Activated T-helper 1 cell treated with anti-CD3 and anti-CD28 coated beads, Interleukin-12 subunit alpha, Interleukin-12 subunit beta, Interleukin-2, Interleukin-4 antibody, amounts not matched to agents 30 ng/mL and 10 ng/mL and 1 ng/mL, durations not matched to agents 14 hours and 24 hours and 36 hours (primary cell): ENCODE measurements at regions not wholly inside any gene's neighbourhood (a gene's known extent, or its start where the extent isn't known, plus 50 kb on each side); places are given as distances from the start of the nearest gene placed in this dataset.

Experiments used
- DNase-seq: peaks from one replicate; pipeline ENCODE4 v3.0.0; 2021; ENCODE audit warnings: low spot score
- H3K27ac Mint-ChIP-seq: one replicate; pipeline ENCODE4 v1.8.0; 2021; ENCODE audit warnings: mild to moderate bottlenecking, mixed read lengths
- H3K27me3 Mint-ChIP-seq: one replicate; pipeline ENCODE4 v1.8.0; 2022; ENCODE audit warnings: mild to moderate bottlenecking, moderate library complexity, mixed read lengths; ENCODE audit not compliant: insufficient read depth
- H3K36me3 Mint-ChIP-seq: one replicate; pipeline ENCODE4 v1.8.0; 2021; ENCODE audit warnings: low read depth, mixed read lengths
- H3K4me1 Mint-ChIP-seq: one replicate; pipeline ENCODE4 v1.8.0; 2021; ENCODE audit warnings: low read depth, mixed read lengths
- H3K4me3 Mint-ChIP-seq: one replicate; pipeline ENCODE4 v1.8.0; 2021; ENCODE audit warnings: mild to moderate bottlenecking, moderate library complexity, mixed read lengths
- H3K9me3 Mint-ChIP-seq: one replicate; pipeline ENCODE4 v1.8.0; 2021; ENCODE audit warnings: mixed read lengths
- intact Hi-C: fragments of 100-400 bp; cut with micrococcal nuclease; formaldehyde crosslinking; loops from one replicate; pipeline ENCODE4 v1.15.1; 2024

GRCh38 chr2:82636402-82637020 is 1822.6 kb downstream of the SUCLG1 start:
- intact Hi-C loops, result no loop called here
- H3K36me3 Mint-ChIP-seq, result no peaks in the 10 kb centered on the region
- no peak for DNase-seq
- H3K27me3 Mint-ChIP-seq, result no peaks in the 10 kb centered on the region
- H3K9me3 Mint-ChIP-seq, result peaks cover 25% of the 10 kb centered on the region
- no peak overlapping the region for H3K4me3 Mint-ChIP-seq
- H3K4me1 Mint-ChIP-seq, result no peaks in the 10 kb centered on the region
- H3K27ac Mint-ChIP-seq, result no peak overlapping the region

DNA sequence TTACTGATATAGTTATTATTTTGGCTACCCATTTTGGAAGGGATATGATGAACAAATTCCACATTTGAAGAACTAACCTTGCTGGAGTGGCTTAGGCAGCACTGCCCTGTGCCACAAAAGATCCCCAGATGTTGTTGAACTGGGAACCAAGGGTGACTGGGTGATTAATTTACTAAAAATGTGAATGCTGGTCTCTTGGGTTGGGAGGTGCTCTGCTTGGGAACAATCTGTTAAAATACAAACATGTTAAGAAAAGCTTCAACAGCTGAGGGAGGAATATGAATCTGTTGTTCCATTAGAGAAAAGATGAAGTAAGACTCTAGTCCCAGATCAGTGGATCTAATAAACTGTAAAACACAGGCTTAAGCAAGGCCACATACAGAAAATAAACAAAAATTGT is 1860.1 kb downstream of the SUCLG1 start:
- no peak for DNase-seq
- no peak overlapping the region for H3K27ac Mint-ChIP-seq
- no peak overlapping the region for H3K4me3 Mint-ChIP-seq
- intact Hi-C loops, result no loop called here
- peaks cover 4% of the 10 kb centered on the region for H3K9me3 Mint-ChIP-seq
- no peaks in the 10 kb centered on the region for H3K27me3 Mint-ChIP-seq
- H3K36me3 Mint-ChIP-seq, result no peaks in the 10 kb centered on the region
- no peaks in the 10 kb centered on the region for H3K4me1 Mint-ChIP-seq

DNA sequence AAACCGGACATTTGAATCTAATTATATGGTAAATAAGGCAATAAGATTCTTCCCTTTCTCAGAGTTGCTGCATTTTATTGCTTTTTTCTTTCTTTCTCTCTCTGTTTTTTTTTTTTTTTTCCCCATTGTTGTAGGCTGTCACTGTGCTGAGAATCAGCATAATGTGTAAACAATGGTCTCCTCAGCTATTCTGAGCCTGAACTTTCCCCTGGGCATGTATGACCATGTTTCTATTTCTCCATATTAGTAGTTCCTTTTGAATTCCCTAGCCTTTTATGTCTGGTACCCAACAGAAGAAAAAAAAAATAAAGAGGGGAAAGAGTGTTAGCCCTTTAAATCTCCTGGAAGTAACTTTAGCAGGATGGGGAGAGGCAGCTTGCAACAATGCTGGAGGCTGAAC is 1862.5 kb downstream of the SUCLG1 start:
- no peaks in the 10 kb centered on the region for H3K36me3 Mint-ChIP-seq
- H3K27me3 Mint-ChIP-seq, result no peaks in the 10 kb centered on the region
- intact Hi-C loops, result no loop called here
- H3K4me3 Mint-ChIP-seq, result no peak overlapping the region
- no peak overlapping the region for H3K27ac Mint-ChIP-seq
- no peaks in the 10 kb centered on the region for H3K4me1 Mint-ChIP-seq
- peaks cover 5% of the 10 kb centered on the region for H3K9me3 Mint-ChIP-seq
- no peak for DNase-seq

DNA sequence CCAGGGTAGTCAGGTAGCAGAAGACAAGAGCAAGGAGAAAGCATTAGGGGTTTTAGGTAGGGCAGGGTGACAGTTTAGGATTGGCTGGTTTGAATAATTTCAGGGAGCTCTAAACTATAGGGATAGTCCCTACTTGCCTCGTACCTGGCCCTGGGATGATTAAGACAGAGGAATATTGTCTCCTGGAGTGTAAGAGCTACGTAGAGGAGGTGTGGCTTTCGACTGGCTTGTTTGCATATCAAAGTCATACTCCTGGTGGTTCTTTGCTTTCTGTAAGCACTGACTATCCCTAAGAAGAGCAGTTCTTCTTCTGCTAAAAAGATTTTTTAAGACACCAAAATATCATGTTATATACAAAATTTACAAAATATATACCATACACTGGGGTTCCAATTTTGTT is 1867.4 kb downstream of the SUCLG1 start:
- Mint-ChIP-seq H3K4me1 (no peaks in the 10 kb centered on the region), H3K27me3 (no peaks in the 10 kb centered on the region), H3K4me3 (no peak overlapping the region), H3K36me3 (no peaks in the 10 kb centered on the region), H3K27ac (no peak overlapping the region), H3K9me3 (peaks cover 11% of the 10 kb centered on the region)
- no peak for DNase-seq
- intact Hi-C loops, result no loop called here

DNA sequence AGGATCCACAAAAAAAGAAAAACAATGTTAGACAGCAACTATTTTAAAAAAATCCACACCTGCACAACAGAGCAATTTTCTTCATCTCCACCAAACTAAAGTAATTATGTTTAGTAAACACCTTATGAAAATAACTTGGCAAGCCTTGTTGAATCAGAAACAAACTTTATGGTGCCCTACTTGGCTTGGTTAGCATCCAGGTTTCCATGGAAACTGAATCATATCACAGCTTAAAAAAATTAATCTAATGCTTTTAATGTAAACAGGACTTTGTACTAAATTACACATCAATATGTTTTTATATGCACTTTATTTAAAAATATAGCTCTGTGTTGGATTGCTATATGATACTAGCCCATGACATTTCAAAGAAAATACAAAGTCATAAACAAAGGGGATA is 1882.4 kb downstream of the SUCLG1 start:
- H3K27me3 Mint-ChIP-seq, result no peaks in the 10 kb centered on the region
- H3K4me3 Mint-ChIP-seq, result no peak overlapping the region
- DNase-seq, result no peak
- peaks cover 16% of the 10 kb centered on the region for H3K9me3 Mint-ChIP-seq
- H3K4me1 Mint-ChIP-seq, result no peaks in the 10 kb centered on the region
- no peak overlapping the region for H3K27ac Mint-ChIP-seq
- no peaks in the 10 kb centered on the region for H3K36me3 Mint-ChIP-seq
- intact Hi-C loops, result no loop called here

- intact Hi-C loops, result no loop called here
- Mint-ChIP-seq H3K27me3 (no peaks in the 10 kb centered on the region), H3K4me3 (no peak overlapping the region), H3K4me1 (no peaks in the 10 kb centered on the region), H3K9me3 (no peaks in the 10 kb centered on the region), H3K36me3 (no peaks in the 10 kb centered on the region), H3K27ac (no peak overlapping the region)
- DNase-seq, result no peak
Measured at GRCh38 chr2:82539280-82539621, 1919.8 kb downstream of the SUCLG1 start.

GRCh38 chr2:82538590-82539279 is 1920.3 kb downstream of the SUCLG1 start:
- H3K27ac Mint-ChIP-seq, result no peak overlapping the region
- no peak for DNase-seq
- no peaks in the 10 kb centered on the region for H3K4me1 Mint-ChIP-seq
- no peak overlapping the region for H3K4me3 Mint-ChIP-seq
- no peaks in the 10 kb centered on the region for H3K9me3 Mint-ChIP-seq
- intact Hi-C loops, result no loop called here
- H3K27me3 Mint-ChIP-seq, result no peaks in the 10 kb centered on the region
- no peaks in the 10 kb centered on the region for H3K36me3 Mint-ChIP-seq

DNA sequence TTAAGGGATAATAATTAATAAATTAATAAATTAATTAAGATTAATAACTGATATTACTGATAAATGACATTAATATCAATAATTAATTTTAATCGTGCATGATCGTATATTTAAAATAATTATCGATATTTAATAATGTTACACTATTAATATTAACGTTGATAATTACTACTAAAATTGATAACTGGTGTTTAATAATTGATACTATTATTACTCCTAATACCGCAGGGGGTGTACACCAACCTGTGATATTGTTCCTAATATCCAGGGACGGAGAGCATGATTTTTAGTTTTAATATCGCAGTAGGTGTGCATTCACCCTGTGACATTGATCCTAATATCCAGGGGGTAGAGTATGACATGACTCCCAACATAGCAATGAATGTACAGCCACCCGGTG is 1930.8 kb downstream of the SUCLG1 start:
- H3K9me3 Mint-ChIP-seq, result peaks cover 4% of the 10 kb centered on the region
- no peaks in the 10 kb centered on the region for H3K27me3 Mint-ChIP-seq
- H3K4me3 Mint-ChIP-seq, result no peak overlapping the region
- H3K4me1 Mint-ChIP-seq, result no peaks in the 10 kb centered on the region
- no peaks in the 10 kb centered on the region for H3K36me3 Mint-ChIP-seq
- H3K27ac Mint-ChIP-seq, result no peak overlapping the region
- intact Hi-C loops, result loop anchor here (5.0 kb wide), 1 partner anchor 814 kb away; no protein-coding TSS in a partner anchor
- DNase-seq, result no peak

- H3K4me3 Mint-ChIP-seq, result no peak overlapping the region
- H3K9me3 Mint-ChIP-seq, result peaks cover 4% of the 10 kb centered on the region
Measured at GRCh38 chr2:82527124-82527523, 1932.0 kb downstream of the SUCLG1 start.

DNA sequence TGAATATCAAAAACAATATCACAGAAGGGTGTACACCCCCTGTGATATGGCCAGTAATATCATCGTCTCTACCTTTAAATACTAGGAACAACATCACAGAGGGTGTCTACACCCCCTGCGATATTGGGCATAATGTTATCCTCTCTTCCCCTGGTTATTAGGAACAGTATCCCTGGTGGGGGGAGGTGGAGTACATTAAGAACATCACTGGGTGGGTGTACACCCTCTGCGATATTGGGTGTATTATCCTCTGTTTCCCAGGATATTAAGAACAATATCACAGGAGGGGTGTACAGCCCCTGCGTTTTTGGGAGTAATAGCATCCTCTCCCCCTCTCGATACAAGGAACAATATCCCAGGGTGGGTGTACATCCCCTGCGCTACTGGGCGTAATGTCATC is 1932.8 kb downstream of the SUCLG1 start:
- no peaks in the 10 kb centered on the region for H3K36me3 Mint-ChIP-seq
- intact Hi-C loops, result loop anchor here (5.0 kb wide), 1 partner anchor 816 kb away; no protein-coding TSS in a partner anchor
- H3K4me1 Mint-ChIP-seq, result no peaks in the 10 kb centered on the region
- H3K27ac Mint-ChIP-seq, result no peak overlapping the region
- no peaks in the 10 kb centered on the region for H3K27me3 Mint-ChIP-seq
- DNase-seq, result no peak
- H3K9me3 Mint-ChIP-seq, result peaks cover 4% of the 10 kb centered on the region
- no peak overlapping the region for H3K4me3 Mint-ChIP-seq

More at GRCh38 chr2:82527124-82527523, 1932.0 kb downstream of the SUCLG1 start:
- intact Hi-C loops, result loop anchor here (5.0 kb wide), 1 partner anchor 815 kb away; no protein-coding TSS in a partner anchor
- DNase-seq, result no peak
- Mint-ChIP-seq H3K27me3 (no peaks in the 10 kb centered on the region), H3K4me1 (no peaks in the 10 kb centered on the region), H3K36me3 (no peaks in the 10 kb centered on the region), H3K27ac (no peak overlapping the region)

- intact Hi-C loops, result loop anchor here (5.0 kb wide), 1 partner anchor 817 kb away; no protein-coding TSS in a partner anchor
- no peaks in the 10 kb centered on the region for H3K4me1 Mint-ChIP-seq
Measured at GRCh38 chr2:82525744-82526143, 1933.3 kb downstream of the SUCLG1 start.

DNA sequence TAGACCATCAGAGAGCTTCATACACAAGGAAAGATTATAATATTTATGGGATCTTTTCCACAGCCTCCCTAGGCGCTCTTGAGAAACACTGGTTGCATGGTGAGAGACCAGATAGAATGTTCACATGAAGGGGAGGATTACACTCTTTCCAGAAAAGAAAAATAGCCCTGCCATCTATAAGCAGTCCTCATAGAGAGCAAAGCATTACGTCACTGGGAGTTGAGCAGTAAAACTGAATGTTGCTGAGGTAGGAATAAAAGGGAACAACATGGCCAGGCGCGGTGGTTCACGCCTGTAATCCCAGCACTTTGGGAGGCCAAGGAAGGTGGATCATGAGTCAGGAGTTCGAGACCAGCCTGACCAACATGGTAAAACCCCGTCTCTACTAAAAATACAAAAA is 1934.3 kb downstream of the SUCLG1 start:
- intact Hi-C loops, result loop anchor here (5.0 kb wide), 1 partner anchor 817 kb away; no protein-coding TSS in a partner anchor
- Mint-ChIP-seq H3K36me3 (no peaks in the 10 kb centered on the region), H3K9me3 (peaks cover 4% of the 10 kb centered on the region), H3K27ac (no peak overlapping the region), H3K27me3 (no peaks in the 10 kb centered on the region), H3K4me3 (no peak overlapping the region), H3K4me1 (no peaks in the 10 kb centered on the region)
- DNase-seq, result no peak

More at GRCh38 chr2:82525744-82526143, 1933.3 kb downstream of the SUCLG1 start:
- no peaks in the 10 kb centered on the region for H3K36me3 Mint-ChIP-seq
- no peak overlapping the region for H3K27ac Mint-ChIP-seq
- H3K27me3 Mint-ChIP-seq, result no peaks in the 10 kb centered on the region
- no peak for DNase-seq
- H3K4me3 Mint-ChIP-seq, result no peak overlapping the region
- H3K9me3 Mint-ChIP-seq, result peaks cover 4% of the 10 kb centered on the region

DNA sequence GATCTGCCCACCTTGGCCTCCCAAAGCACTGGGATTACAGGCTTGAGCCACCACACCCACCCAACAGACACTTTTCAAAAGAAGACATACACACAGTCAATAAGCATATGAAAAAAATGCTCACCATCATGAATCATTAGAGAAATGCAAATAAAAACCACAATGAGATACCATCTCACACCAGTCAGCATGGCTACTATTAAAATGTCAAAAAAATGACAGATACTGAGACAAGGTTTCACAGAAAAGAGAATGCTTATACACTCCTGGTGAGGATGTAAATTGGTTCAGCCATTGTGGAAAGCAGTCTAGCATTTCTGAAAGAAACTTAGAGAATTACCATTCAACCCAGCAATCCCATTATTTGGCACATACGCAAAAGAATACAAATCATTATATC is 1947.2 kb downstream of the SUCLG1 start:
- intact Hi-C loops, result no loop called here
- Mint-ChIP-seq H3K36me3 (no peaks in the 10 kb centered on the region), H3K9me3 (peaks cover 15% of the 10 kb centered on the region)

More for the DNA sequence above, 1947.2 kb downstream of the SUCLG1 start:
- no peak overlapping the region for H3K27ac Mint-ChIP-seq
- no peak for DNase-seq
- H3K4me1 Mint-ChIP-seq, result no peaks in the 10 kb centered on the region
- H3K27me3 Mint-ChIP-seq, result no peaks in the 10 kb centered on the region
- H3K4me3 Mint-ChIP-seq, result no peak overlapping the region
